OCI-LY1 (cell line): ENCODE measurements at regions not wholly inside any gene's neighbourhood (a gene's known extent, or its start where the extent isn't known, plus 50 kb on each side); places are given as distances from the start of the nearest gene placed in this dataset.

Source experiments
- CTCF ChIP-seq: fragments of 200-600 bp; sonication (generic), shearing (Covaris generic); IDR thresholded peaks from 2 replicates; pipeline ENCODE4 v1.5.1; 2017; ENCODE audit warnings: mild to moderate bottlenecking, antibody characterized with exemption, low read length, moderate library complexity, mixed read lengths
- EZH2 ChIP-seq: fragments of 200-600 bp; sonication (generic), shearing (Covaris generic); IDR thresholded peaks from 2 replicates; pipeline ENCODE4 v1.8.0; 2017; ENCODE audit warnings: borderline replicate concordance, mixed run types, mild to moderate bottlenecking, antibody characterized with exemption, low read length, moderate library complexity, mixed read lengths

GRCh38 chr22:49161002-49161850 lies 666.4 kb downstream of the BRD1 start:
- no peak for TF ChIP-seq CTCF
- TF ChIP-seq EZH2: no peak
